ENCODE measurements at regions not wholly inside any gene's neighbourhood (a gene's known extent, or its start where the extent isn't known, plus 50 kb on each side); places are given as distances from the start of the nearest gene placed in this dataset.
"Not testable (repeated sequence)": the region's sequence is repeated elsewhere in the genome, so short reads cannot be mapped to it uniquely, and the experiment has no call there.

GRCh38 chr20:56779452-56780143 is 150.5 kb downstream of the TFAP2C start:
- no peaks in the 10 kb centered on the region for H3K9me3 ChIP-seq (ENCODE audit: insufficient read depth, low read depth, low read length)
- H2BK120ac ChIP-seq (ENCODE audit: insufficient read depth, low read length, poor library complexity), result no peak overlapping the region
- H3K23ac ChIP-seq (ENCODE audit: low read length), result no peak overlapping the region
- no peak overlapping the region for H3K18ac ChIP-seq (ENCODE audit: low read length)
- no peak overlapping the region for H3K4ac ChIP-seq (ENCODE audit: low read depth, low read length)
- H2AK5ac ChIP-seq (ENCODE audit: low read length), result no peak overlapping the region
- H3K79me2 ChIP-seq (ENCODE audit: control insufficient read depth, insufficient read depth, low read length, poor library complexity), result no peaks in the 10 kb centered on the region
- no peak overlapping the region for H3K27ac ChIP-seq (ENCODE audit: low read depth, low read length)
- DNase-seq, result no peak
- H3K79me1 ChIP-seq (ENCODE audit: low read length), result no peaks in the 10 kb centered on the region
- no peaks in the 10 kb centered on the region for H3K27me3 ChIP-seq (ENCODE audit: insufficient read depth, low read length)
- H3K14ac ChIP-seq (ENCODE audit: low read length), result no peak overlapping the region
- no peaks in the 10 kb centered on the region for H3K4me1 ChIP-seq (ENCODE audit: control insufficient read depth in 1 of 2, insufficient read depth in 2 of 2, low read length in 2 of 2)
- no peak overlapping the region for H3K4me3 ChIP-seq (ENCODE audit: low read depth, low read length)
- H2AFZ ChIP-seq (ENCODE audit: insufficient read depth, low read length, poor library complexity), result no peak overlapping the region
- no peak overlapping the region for H4K91ac ChIP-seq (ENCODE audit: low read depth, low read length)
- no peaks in the 10 kb centered on the region for H3K36me3 ChIP-seq (ENCODE audit: control insufficient read depth in 1 of 2, insufficient read depth in 2 of 2, low read length in 2 of 2)
- H2BK12ac ChIP-seq (ENCODE audit: low read length), result no peak overlapping the region
- H2BK5ac ChIP-seq (ENCODE audit: low read depth, low read length, poor library complexity), result no peak overlapping the region
- WGBS (ENCODE audit: extremely low coverage, insufficient coverage, insufficient read length), result no CpG with 5 or more reads among the region's 11 CpGs
- no peak overlapping the region for H4K8ac ChIP-seq (ENCODE audit: low read depth, low read length)
- no peak overlapping the region for H3K4me2 ChIP-seq (ENCODE audit: low read length)
- H4K12ac ChIP-seq (ENCODE audit: low read depth, low read length), result peak overlapping the region; percentile 36
- H3K9ac ChIP-seq (ENCODE audit: low read length), result no peak overlapping the region

DNA sequence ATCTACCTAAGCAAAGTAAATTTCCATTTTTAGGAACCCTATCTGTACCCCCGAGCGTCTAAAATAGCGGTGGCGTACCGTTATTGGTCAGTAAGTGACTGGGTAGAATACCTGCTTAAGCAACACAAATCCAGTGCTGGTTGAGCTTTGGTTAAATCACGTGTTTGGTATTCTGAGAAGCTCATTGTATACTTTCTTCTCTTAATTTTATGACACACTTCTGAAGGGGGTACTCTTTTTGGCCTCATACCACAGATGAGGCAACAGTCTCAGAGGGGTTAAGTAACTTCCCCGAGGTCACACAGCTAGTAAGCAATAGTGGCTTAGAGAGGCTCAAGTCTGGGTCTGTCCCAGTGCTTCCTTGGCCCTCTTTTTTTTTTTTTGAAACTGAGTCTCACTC is 151.2 kb downstream of the TFAP2C start:
- Histone ChIP-seq H3K18ac (ENCODE audit: low read length) (no peak overlapping the region), H2BK120ac (ENCODE audit: insufficient read depth, low read length, poor library complexity) (no peak overlapping the region), H3K14ac (ENCODE audit: low read length) (no peak overlapping the region), H3K9me3 (ENCODE audit: insufficient read depth, low read depth, low read length) (no peaks in the 10 kb centered on the region), H4K91ac (ENCODE audit: low read depth, low read length) (no peak overlapping the region), H3K23ac (ENCODE audit: low read length) (no peak overlapping the region), H2AFZ (ENCODE audit: insufficient read depth, low read length, poor library complexity) (no peak overlapping the region), H4K8ac (ENCODE audit: low read depth, low read length) (no peak overlapping the region), H4K12ac (ENCODE audit: low read depth, low read length) (no peak overlapping the region), H3K27me3 (ENCODE audit: insufficient read depth, low read length) (no peaks in the 10 kb centered on the region), H3K79me2 (ENCODE audit: control insufficient read depth, insufficient read depth, low read length, poor library complexity) (no peaks in the 10 kb centered on the region), H3K27ac (ENCODE audit: low read depth, low read length) (no peak overlapping the region), H3K9ac (ENCODE audit: low read length) (no peak overlapping the region), H2BK5ac (ENCODE audit: low read depth, low read length, poor library complexity) (no peak overlapping the region), H3K36me3 (ENCODE audit: control insufficient read depth in 1 of 2, insufficient read depth in 2 of 2, low read length in 2 of 2) (no peaks in the 10 kb centered on the region), H3K4me2 (ENCODE audit: low read length) (no peak overlapping the region), H2AK5ac (ENCODE audit: low read length) (no peak overlapping the region), H3K4me1 (ENCODE audit: control insufficient read depth in 1 of 2, insufficient read depth in 2 of 2, low read length in 2 of 2) (no peaks in the 10 kb centered on the region), H3K79me1 (ENCODE audit: low read length) (no peaks in the 10 kb centered on the region), H3K4me3 (ENCODE audit: low read depth, low read length) (no peak overlapping the region), H3K4ac (ENCODE audit: low read depth, low read length) (no peak overlapping the region), H2BK12ac (ENCODE audit: low read length) (no peak overlapping the region)
- no CpG with 5 or more reads among the region's 7 CpGs for WGBS (ENCODE audit: extremely low coverage, insufficient coverage, insufficient read length)
- DNase-seq, result peak in 1 of 2 donors; percentile 27

- Histone ChIP-seq H3K36me3 (ENCODE audit: control insufficient read depth in 1 of 2, insufficient read depth in 2 of 2, low read length in 2 of 2) (no peaks in the 10 kb centered on the region), H2AK5ac (ENCODE audit: low read length) (no peak overlapping the region), H2BK120ac (ENCODE audit: insufficient read depth, low read length, poor library complexity) (no peak overlapping the region), H3K79me2 (ENCODE audit: control insufficient read depth, insufficient read depth, low read length, poor library complexity) (no peaks in the 10 kb centered on the region), H3K9ac (ENCODE audit: low read length) (no peak overlapping the region), H3K27ac (ENCODE audit: low read depth, low read length) (no peak overlapping the region), H4K91ac (ENCODE audit: low read depth, low read length) (no peak overlapping the region), H3K23ac (ENCODE audit: low read length) (no peak overlapping the region), H2BK5ac (ENCODE audit: low read depth, low read length, poor library complexity) (no peak overlapping the region), H3K4me3 (ENCODE audit: low read depth, low read length) (no peak overlapping the region), H3K79me1 (ENCODE audit: low read length) (no peaks in the 10 kb centered on the region), H4K12ac (ENCODE audit: low read depth, low read length) (no peak overlapping the region), H3K4me2 (ENCODE audit: low read length) (no peak overlapping the region), H4K8ac (ENCODE audit: low read depth, low read length) (no peak overlapping the region), H3K14ac (ENCODE audit: low read length) (no peak overlapping the region), H3K4ac (ENCODE audit: low read depth, low read length) (no peak overlapping the region), H3K18ac (ENCODE audit: low read length) (no peak overlapping the region), H2BK12ac (ENCODE audit: low read length) (no peak overlapping the region), H3K9me3 (ENCODE audit: insufficient read depth, low read depth, low read length) (no peaks in the 10 kb centered on the region), H3K27me3 (ENCODE audit: insufficient read depth, low read length) (no peaks in the 10 kb centered on the region), H2AFZ (ENCODE audit: insufficient read depth, low read length, poor library complexity) (no peak overlapping the region), H3K4me1 (ENCODE audit: control insufficient read depth in 1 of 2, insufficient read depth in 2 of 2, low read length in 2 of 2) (no peaks in the 10 kb centered on the region)
- no peak for DNase-seq
- no CpG with 5 or more reads among the region's 12 CpGs for WGBS (ENCODE audit: extremely low coverage, insufficient coverage, insufficient read length)
Measured at GRCh38 chr20:56781108-56781739, 152.1 kb downstream of the TFAP2C start.

DNA sequence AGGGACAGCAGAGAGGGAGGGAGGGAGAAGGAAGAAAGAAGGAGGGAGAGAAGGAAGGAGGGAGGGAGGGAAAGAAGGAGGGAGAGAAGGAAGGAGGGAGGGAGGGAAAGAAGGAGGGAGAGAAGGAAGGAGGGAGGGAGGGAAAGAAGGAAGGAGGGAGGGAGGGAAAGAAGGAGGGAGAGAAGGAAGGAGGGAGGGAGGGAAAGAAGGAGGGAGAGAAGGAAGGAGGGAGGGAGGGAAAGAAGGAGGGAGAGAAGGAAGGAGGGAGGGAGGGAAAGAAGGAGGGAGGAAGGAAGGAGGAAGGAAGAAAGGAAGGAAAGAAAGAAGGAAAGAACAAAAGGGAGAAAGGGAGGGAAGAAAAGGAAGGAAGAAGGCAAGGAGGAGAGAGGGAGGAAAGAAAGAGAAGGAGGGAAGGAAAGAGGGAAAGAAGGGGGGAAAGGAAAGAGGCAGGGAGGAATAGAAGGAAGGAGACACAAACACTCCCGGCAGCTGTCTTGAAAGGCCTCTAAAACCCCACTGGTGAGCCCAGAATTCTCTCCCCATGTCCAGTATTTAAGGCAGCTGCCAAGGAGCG is 153.0 kb downstream of the TFAP2C start:
- H2AK5ac ChIP-seq (ENCODE audit: low read length); H3K36me3 ChIP-seq (ENCODE audit: control insufficient read depth in 1 of 2, insufficient read depth in 2 of 2, low read length in 2 of 2); H2BK5ac ChIP-seq (ENCODE audit: low read depth, low read length, poor library complexity); H3K18ac ChIP-seq (ENCODE audit: low read length); DNase-seq; H2BK12ac ChIP-seq (ENCODE audit: low read length); H3K27me3 ChIP-seq (ENCODE audit: insufficient read depth, low read length); H3K4me2 ChIP-seq (ENCODE audit: low read length); H3K27ac ChIP-seq (ENCODE audit: low read depth, low read length); H3K79me1 ChIP-seq (ENCODE audit: low read length); H4K12ac ChIP-seq (ENCODE audit: low read depth, low read length); H3K14ac ChIP-seq (ENCODE audit: low read length); H3K79me2 ChIP-seq (ENCODE audit: control insufficient read depth, insufficient read depth, low read length, poor library complexity); H3K4me1 ChIP-seq (ENCODE audit: control insufficient read depth in 1 of 2, insufficient read depth in 2 of 2, low read length in 2 of 2); H3K4me3 ChIP-seq (ENCODE audit: low read depth, low read length); H2BK120ac ChIP-seq (ENCODE audit: insufficient read depth, low read length, poor library complexity); H3K9me3 ChIP-seq (ENCODE audit: insufficient read depth, low read depth, low read length); H3K23ac ChIP-seq (ENCODE audit: low read length); H2AFZ ChIP-seq (ENCODE audit: insufficient read depth, low read length, poor library complexity); H3K4ac ChIP-seq (ENCODE audit: low read depth, low read length); H4K91ac ChIP-seq (ENCODE audit: low read depth, low read length); H3K9ac ChIP-seq (ENCODE audit: low read length); H4K8ac ChIP-seq (ENCODE audit: low read depth, low read length): not testable (repeated sequence)
- no CpG with 5 or more reads among the region's 2 CpGs for WGBS (ENCODE audit: extremely low coverage, insufficient coverage, insufficient read length)
